ENCODE measurements at regions not wholly inside any gene's neighbourhood (a gene's known extent, or its start where the extent isn't known, plus 50 kb on each side); places are given as distances from the start of the nearest gene placed in this dataset.

GRCh38 chr20:24723186-24723585 lies 225.9 kb upstream of the CST7 start:
- Mint-ChIP-seq H3K36me3 (ENCODE audit: low read depth) (no peaks in the 10 kb centered on the region), H3K27ac (ENCODE audit: unreplicated experiment) (no peak overlapping the region), H3K4me1 (peaks cover 11% of the 10 kb centered on the region), H3K4me3 (no peak overlapping the region), H3K27me3 (ENCODE audit: low read depth) (peaks cover 7% of the 10 kb centered on the region), H3K9me3 (no peaks in the 10 kb centered on the region)
- DNase-seq (ENCODE audit: low read depth, low spot score), result no peak
- TF ChIP-seq CTCF (conservative IDR thresholded peaks at IDR 0.05), result no peak

- Mint-ChIP-seq H3K9me3 (no peaks in the 10 kb centered on the region), H3K36me3 (ENCODE audit: low read depth) (no peaks in the 10 kb centered on the region), H3K4me3 (no peak overlapping the region), H3K27me3 (ENCODE audit: low read depth) (peaks cover 6% of the 10 kb centered on the region), H3K4me1 (peaks cover 11% of the 10 kb centered on the region), H3K27ac (ENCODE audit: unreplicated experiment) (peak overlapping the region; percentile 21)
- TF ChIP-seq CTCF (conservative IDR thresholded peaks at IDR 0.05), result no peak
- DNase-seq (ENCODE audit: low read depth, low spot score), result no peak
Observed at GRCh38 chr20:24723647-24724352, 225.3 kb upstream of the CST7 start.

- Mint-ChIP-seq H3K9me3 (no peaks in the 10 kb centered on the region), H3K36me3 (ENCODE audit: low read depth) (no peaks in the 10 kb centered on the region), H3K27me3 (ENCODE audit: low read depth) (peaks cover 2% of the 10 kb centered on the region), H3K4me3 (no peak overlapping the region), H3K27ac (ENCODE audit: unreplicated experiment) (no peak overlapping the region), H3K4me1 (peaks cover 11% of the 10 kb centered on the region)
- no peak for DNase-seq (ENCODE audit: low read depth, low spot score)
- TF ChIP-seq CTCF (conservative IDR thresholded peaks at IDR 0.05), result no peak
Observed at GRCh38 chr20:24724982-24725533, 224.0 kb upstream of the CST7 start.

GRCh38 chr20:24727795-24728194 lies 221.3 kb upstream of the CST7 start:
- peaks cover 7% of the 10 kb centered on the region for H3K4me1 Mint-ChIP-seq
- no peak for TF ChIP-seq CTCF (conservative IDR thresholded peaks at IDR 0.05)
- H3K27me3 Mint-ChIP-seq (ENCODE audit: low read depth), result peaks cover 2% of the 10 kb centered on the region
- H3K9me3 Mint-ChIP-seq, result no peaks in the 10 kb centered on the region
- no peak overlapping the region for H3K27ac Mint-ChIP-seq (ENCODE audit: unreplicated experiment)
- H3K36me3 Mint-ChIP-seq (ENCODE audit: low read depth), result no peaks in the 10 kb centered on the region
- DNase-seq (ENCODE audit: low read depth, low spot score), result no peak
- no peak overlapping the region for H3K4me3 Mint-ChIP-seq

- no peak for TF ChIP-seq CTCF (conservative IDR thresholded peaks at IDR 0.05)
- no peaks in the 10 kb centered on the region for H3K9me3 Mint-ChIP-seq
- DNase-seq (ENCODE audit: low read depth, low spot score), result no peak
- peaks cover 3% of the 10 kb centered on the region for H3K27me3 Mint-ChIP-seq (ENCODE audit: low read depth)
- no peaks in the 10 kb centered on the region for H3K4me1 Mint-ChIP-seq
- H3K4me3 Mint-ChIP-seq, result no peak overlapping the region
- H3K36me3 Mint-ChIP-seq (ENCODE audit: low read depth), result no peaks in the 10 kb centered on the region
- H3K27ac Mint-ChIP-seq (ENCODE audit: unreplicated experiment), result no peak overlapping the region
Observed at GRCh38 chr20:24729896-24730605, 219.0 kb upstream of the CST7 start.
